BE2C (cell line): ENCODE measurements at regions not wholly inside any gene's neighbourhood (a gene's known extent, or its start where the extent isn't known, plus 50 kb on each side); places are given as distances from the start of the nearest gene placed in this dataset.

Experiments
- DNase-seq: peaks from one replicate; pipeline ENCODE4 v3.0.0-alpha.2; 2020
- H3K27me3 ChIP-seq: fragments of 250-450 bp; sonication (Bioruptor Pico); 2 replicates; pipeline ENCODE4 v1.5.1; 2020; ENCODE audit warnings: mild to moderate bottlenecking
- H3K36me3 ChIP-seq: fragments of 250-450 bp; sonication (Bioruptor Pico); 2 replicates; pipeline ENCODE4 v1.5.1; 2020; ENCODE audit warnings: mild to moderate bottlenecking
- H3K4me1 ChIP-seq: fragments of 250-450 bp; sonication (Bioruptor Pico); 2 replicates; pipeline ENCODE4 v1.5.1; 2020
- H3K4me3 ChIP-seq: 2 replicates; pipeline ENCODE4 v1.5.1; 2011; ENCODE audit warnings: low read depth, low read length
- H3K9me3 ChIP-seq: fragments of 250-450 bp; sonication (Bioruptor Pico); 2 replicates; pipeline ENCODE4 v1.5.1; 2020
- TF ChIP-seq, protein P1 (sequence below): IDR thresholded peaks from 2 replicates; pipeline ENCODE4 v1.5.1; 2012; ENCODE audit warnings: mild to moderate bottlenecking, low read depth, low read length

DNA sequence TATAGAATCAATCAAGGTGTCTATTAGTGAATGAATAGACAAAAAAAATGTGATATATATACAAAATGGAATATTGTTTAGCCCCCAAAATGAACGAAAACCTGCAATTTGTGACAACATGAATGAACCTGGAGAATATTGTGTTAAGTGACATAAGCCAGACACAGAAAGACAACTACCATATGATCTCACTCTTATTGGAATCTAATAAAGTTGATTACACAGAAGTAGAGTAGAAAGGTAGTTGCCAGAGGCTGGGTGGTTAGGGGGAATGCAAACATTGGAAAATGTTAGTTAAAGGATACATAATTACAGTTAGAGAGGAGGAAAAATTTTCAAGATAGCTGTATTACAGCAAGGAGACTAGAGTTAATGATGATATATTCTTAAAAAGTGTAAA is 1962.3 kb downstream of the EFNA5 start:
- H3K4me3 ChIP-seq: no peak overlapping the region
- no peaks in the 10 kb centered on the region for H3K36me3 ChIP-seq
- TF ChIP-seq, protein P1, sequence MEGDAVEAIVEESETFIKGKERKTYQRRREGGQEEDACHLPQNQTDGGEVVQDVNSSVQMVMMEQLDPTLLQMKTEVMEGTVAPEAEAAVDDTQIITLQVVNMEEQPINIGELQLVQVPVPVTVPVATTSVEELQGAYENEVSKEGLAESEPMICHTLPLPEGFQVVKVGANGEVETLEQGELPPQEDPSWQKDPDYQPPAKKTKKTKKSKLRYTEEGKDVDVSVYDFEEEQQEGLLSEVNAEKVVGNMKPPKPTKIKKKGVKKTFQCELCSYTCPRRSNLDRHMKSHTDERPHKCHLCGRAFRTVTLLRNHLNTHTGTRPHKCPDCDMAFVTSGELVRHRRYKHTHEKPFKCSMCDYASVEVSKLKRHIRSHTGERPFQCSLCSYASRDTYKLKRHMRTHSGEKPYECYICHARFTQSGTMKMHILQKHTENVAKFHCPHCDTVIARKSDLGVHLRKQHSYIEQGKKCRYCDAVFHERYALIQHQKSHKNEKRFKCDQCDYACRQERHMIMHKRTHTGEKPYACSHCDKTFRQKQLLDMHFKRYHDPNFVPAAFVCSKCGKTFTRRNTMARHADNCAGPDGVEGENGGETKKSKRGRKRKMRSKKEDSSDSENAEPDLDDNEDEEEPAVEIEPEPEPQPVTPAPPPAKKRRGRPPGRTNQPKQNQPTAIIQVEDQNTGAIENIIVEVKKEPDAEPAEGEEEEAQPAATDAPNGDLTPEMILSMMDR: no peak
- no peaks in the 10 kb centered on the region for H3K27me3 ChIP-seq
- no peak for DNase-seq
- H3K4me1 ChIP-seq: peaks cover 3% of the 10 kb centered on the region; the same call in 1 of the 2 replicates
- H3K9me3 ChIP-seq: no peaks in the 10 kb centered on the region

DNA sequence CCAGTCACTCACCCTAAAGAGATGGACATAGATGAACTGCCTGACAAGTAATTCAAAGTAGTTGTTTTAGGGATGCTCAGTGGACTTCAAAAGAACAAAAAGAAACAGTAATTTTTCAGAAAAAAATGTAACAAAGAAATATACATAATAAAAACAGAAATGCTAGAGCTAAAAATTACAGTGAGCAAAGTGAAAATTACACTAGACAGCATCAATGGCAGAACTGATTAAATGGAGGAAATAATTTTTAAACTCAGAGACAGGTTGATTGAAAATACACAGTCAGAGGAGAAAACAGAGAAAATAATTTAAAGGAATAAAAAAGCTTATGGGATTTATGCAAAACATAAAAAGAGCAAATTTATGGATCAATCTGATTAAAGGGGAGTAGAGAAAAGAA is 1968.4 kb downstream of the EFNA5 start:
- no peaks in the 10 kb centered on the region; the same call in 1 of the 2 replicates for H3K9me3 ChIP-seq
- no peak overlapping the region for H3K4me3 ChIP-seq
- H3K4me1 ChIP-seq: no peaks in the 10 kb centered on the region
- TF ChIP-seq, protein P1: no peak
- no peaks in the 10 kb centered on the region for H3K36me3 ChIP-seq
- no peaks in the 10 kb centered on the region for H3K27me3 ChIP-seq
- no peak for DNase-seq

DNA sequence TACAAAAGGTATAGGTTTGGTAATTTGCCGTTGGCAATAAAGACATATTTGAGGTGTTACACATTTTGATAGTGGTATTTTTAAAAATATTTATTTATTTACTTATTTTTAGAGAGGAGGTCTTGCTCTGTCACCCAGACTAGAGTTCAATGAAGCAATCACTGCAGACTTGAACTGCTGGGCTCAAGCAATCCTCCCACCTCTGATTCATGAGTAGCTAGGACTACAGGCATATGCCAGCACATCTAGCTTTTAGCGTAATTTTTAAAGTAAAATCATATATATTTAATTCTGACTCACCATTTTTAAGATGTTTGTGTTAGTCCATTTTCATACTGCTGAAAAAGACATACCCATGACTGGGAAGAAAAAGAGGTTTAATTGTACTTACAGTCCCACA is 1974.3 kb downstream of the EFNA5 start:
- H3K4me3 ChIP-seq: no peak overlapping the region
- no peaks in the 10 kb centered on the region for H3K4me1 ChIP-seq
- no peaks in the 10 kb centered on the region for H3K9me3 ChIP-seq
- DNase-seq: no peak
- H3K27me3 ChIP-seq: no peaks in the 10 kb centered on the region
- TF ChIP-seq, protein P1: no peak
- H3K36me3 ChIP-seq: no peaks in the 10 kb centered on the region

DNA sequence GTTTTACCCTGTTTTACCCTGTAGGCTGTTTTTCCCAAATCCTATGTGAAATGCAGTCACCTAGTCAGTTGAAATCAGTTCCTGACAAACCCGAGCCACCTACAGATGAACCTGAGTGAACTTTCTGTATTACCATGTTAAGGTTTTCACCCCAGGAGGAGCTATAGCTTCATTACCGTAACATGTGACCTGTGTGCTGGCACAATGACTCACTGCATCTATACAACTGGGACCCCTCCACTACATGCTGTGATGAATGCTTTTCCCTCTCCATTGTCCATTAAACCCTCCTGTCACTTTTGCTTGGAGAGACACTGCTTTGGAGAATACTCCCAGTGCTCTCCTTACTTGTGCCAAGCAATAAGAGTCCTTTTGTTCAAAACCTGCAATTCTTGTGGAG is 1974.8 kb downstream of the EFNA5 start:
- Histone ChIP-seq H3K4me3 (no peak overlapping the region), H3K4me1 (no peaks in the 10 kb centered on the region; the same call in 1 of the 2 replicates), H3K9me3 (no peaks in the 10 kb centered on the region), H3K27me3 (no peaks in the 10 kb centered on the region), H3K36me3 (no peaks in the 10 kb centered on the region)
- TF ChIP-seq, protein P1: 0 out of 2 replicates have a peak, but pooled peaks have one; percentile 3
- DNase-seq: no peak

DNA sequence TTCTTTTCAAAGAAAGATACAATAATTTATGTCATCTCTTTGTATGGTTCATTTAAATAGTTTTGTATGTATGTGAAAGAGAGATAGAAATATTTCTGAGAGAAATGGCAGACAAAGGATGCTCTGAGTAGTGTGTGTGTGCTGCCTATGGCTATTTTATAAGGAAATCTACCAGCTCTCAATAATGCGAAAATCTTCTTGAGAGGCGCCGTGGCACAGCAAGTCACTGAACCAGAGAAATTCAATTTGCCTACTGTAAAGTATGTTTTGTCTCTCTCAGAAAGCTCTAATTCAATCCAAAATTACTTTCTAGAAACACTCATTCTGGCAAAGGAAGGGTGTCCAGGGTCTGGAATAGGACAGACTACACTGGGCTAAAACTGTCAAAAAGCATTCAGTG is 1981.1 kb downstream of the EFNA5 start:
- Histone ChIP-seq H3K4me1 (peaks cover 11% of the 10 kb centered on the region), H3K9me3 (no peaks in the 10 kb centered on the region), H3K4me3 (0 out of 2 replicates have a peak overlapping the region, but pooled peaks have one; percentile 2), H3K36me3 (no peaks in the 10 kb centered on the region), H3K27me3 (no peaks in the 10 kb centered on the region)
- no peak for DNase-seq
- TF ChIP-seq, protein P1: no peak

DNA sequence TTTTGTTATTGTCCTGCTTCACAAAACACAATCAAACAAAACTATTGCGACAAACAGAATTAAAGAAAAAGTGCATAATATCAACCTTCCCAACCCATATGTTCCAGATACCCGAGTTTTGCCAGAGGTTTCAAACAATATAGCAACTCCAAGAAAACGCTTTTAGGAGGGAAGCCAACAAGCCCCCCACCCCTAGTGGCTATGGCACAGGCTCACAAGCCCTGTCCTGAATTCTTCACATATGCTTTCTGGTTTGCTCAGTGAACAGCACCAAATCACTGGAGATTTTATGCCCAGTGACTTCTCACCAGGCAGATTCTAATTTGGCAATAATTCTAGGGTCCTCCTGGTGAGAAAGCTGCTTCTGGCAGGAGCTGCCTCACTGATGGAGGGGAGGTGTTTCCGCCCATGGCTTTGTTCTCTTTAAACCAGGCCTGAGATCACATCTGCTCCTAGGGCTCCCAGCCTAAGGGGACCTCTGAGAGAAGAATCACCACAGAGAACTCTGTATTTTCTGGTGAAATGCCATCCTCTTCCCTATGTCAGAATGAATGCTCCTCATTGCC is 1982.4 kb downstream of the EFNA5 start:
- H3K27me3 ChIP-seq: no peaks in the 10 kb centered on the region
- H3K4me3 ChIP-seq: no peak overlapping the region
- peaks cover 11% of the 10 kb centered on the region for H3K4me1 ChIP-seq
- TF ChIP-seq, protein P1: no peak; the same call in 1 of the 2 replicates
- no peaks in the 10 kb centered on the region for H3K9me3 ChIP-seq
- H3K36me3 ChIP-seq: no peaks in the 10 kb centered on the region
- DNase-seq: peak; percentile 24
